ENCODE measurements at regions not wholly inside any gene's neighbourhood (a gene's known extent, or its start where the extent isn't known, plus 50 kb on each side); places are given as distances from the start of the nearest gene placed in this dataset.

DNA sequence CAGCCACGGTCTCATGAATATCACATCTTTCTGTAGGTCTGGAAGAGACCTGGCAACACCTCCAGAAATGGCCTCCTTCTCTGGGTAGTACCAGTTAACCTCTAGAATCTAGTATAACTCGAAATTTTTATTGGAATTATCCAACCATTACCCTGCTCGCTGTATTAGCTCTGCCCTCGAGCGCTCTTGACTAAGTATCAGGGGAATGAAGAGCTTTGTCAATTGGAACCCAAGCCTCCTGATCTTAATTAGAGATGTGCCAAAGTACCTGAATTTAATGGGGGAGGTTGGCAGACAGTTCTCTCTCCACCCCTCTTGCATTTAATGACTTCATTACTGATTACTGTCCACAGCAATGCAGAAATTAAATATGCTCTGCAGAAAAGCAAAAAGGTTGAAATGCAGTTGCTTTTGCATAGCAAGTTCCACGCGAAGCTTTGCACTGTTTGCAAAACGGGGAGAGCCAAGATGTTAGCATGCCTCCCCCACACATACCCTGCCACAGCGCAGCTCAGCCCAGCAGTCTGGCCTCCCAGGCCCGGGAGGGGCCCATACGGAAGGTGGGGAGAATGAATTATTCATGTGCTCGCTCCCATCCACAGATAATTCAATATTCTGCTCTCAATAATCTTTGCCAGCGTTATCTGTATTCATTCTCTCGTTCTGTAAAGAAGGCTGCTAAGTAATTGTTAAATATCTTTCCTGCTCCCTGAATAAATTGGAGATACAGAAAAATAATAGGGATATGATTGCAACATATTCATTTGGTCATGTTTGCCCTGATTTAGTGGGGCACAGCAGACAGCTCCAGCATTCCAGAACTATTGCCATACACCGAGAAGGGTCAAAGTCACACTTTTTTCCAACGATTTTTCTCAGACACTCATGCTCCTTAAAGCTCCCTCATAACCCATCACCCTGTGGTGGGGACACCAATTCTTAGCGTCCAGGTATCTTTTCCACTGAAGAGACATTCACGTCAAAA is 305.8 kb downstream of the CDH26 start:
- ChIA-PET POLR2A (no interaction called here), CTCF (interaction anchor here (0.6 to 5.5 kb wide), 14 partner anchors 8 to 959 kb away, joined by 3 to 49 read pairs (median 5); no protein-coding TSS in a partner anchor)
- H3K27me3 ChIP-seq (ENCODE audit: control insufficient read depth, insufficient read depth, low read length) = peaks cover 1% of the 10 kb centered on the region; the same call in 1 of the 2 replicates
- H3K36me3 ChIP-seq (ENCODE audit: control insufficient read depth, insufficient read depth, low read length) = no peaks in the 10 kb centered on the region
- TF ChIP-seq, protein P1, sequence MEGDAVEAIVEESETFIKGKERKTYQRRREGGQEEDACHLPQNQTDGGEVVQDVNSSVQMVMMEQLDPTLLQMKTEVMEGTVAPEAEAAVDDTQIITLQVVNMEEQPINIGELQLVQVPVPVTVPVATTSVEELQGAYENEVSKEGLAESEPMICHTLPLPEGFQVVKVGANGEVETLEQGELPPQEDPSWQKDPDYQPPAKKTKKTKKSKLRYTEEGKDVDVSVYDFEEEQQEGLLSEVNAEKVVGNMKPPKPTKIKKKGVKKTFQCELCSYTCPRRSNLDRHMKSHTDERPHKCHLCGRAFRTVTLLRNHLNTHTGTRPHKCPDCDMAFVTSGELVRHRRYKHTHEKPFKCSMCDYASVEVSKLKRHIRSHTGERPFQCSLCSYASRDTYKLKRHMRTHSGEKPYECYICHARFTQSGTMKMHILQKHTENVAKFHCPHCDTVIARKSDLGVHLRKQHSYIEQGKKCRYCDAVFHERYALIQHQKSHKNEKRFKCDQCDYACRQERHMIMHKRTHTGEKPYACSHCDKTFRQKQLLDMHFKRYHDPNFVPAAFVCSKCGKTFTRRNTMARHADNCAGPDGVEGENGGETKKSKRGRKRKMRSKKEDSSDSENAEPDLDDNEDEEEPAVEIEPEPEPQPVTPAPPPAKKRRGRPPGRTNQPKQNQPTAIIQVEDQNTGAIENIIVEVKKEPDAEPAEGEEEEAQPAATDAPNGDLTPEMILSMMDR (IDR thresholded peaks at IDR 0.05; ENCODE audit: insufficient read depth, low read depth, low read length) = no peak
- H3K4me3 ChIP-seq (ENCODE audit: low read depth, low read length) = no peak overlapping the region
- DNase-seq (ENCODE audit: low read depth) = no peak

DNA sequence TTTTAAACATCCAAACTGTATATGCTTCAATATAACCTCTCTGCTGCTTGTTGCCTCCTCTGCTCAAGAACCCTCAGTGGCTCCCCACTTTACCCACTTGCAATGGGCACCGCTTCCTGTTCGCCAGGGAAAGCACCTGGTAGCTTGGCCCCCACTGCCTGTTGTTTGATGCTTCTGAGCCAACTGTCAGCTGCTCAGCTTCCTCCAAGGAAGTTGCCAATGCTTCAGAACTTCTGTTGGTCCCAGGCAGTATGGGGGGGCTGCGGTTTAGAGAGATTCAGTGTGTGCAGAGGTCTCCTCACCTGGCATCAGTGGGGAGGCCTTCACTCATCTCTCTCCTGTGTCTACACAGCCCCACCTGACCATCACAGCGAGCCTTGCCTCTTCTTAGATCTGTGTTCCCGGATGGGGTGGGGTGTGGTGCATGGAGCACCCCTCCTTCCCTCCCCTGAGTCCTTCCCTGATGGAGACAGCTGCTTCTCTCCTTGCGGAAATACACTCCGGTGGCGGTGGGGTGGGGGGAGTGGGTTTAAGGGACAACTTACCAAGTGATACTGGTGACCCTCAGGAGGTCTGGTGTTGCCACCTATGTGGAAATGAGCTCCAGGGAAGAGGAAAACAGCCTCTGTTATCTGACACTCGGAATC is 308.1 kb downstream of the CDH26 start:
- H3K4me3 ChIP-seq (ENCODE audit: low read depth, low read length) = no peak overlapping the region
- TF ChIP-seq, protein P1 (IDR thresholded peaks at IDR 0.05; ENCODE audit: insufficient read depth, low read depth, low read length) = no peak
- ChIA-PET CTCF (interaction anchor here (0.6 to 5.5 kb wide), 4 partner anchors 13 to 1006 kb away, joined by 3 to 49 read pairs (median 14); no protein-coding TSS in a partner anchor), POLR2A (no interaction called here)
- DNase-seq (ENCODE audit: low read depth) = no peak
- no peaks in the 10 kb centered on the region for H3K36me3 ChIP-seq (ENCODE audit: control insufficient read depth, insufficient read depth, low read length)
- H3K27me3 ChIP-seq (ENCODE audit: control insufficient read depth, insufficient read depth, low read length) = peaks cover 4% of the 10 kb centered on the region; the same call in 1 of the 2 replicates

DNA sequence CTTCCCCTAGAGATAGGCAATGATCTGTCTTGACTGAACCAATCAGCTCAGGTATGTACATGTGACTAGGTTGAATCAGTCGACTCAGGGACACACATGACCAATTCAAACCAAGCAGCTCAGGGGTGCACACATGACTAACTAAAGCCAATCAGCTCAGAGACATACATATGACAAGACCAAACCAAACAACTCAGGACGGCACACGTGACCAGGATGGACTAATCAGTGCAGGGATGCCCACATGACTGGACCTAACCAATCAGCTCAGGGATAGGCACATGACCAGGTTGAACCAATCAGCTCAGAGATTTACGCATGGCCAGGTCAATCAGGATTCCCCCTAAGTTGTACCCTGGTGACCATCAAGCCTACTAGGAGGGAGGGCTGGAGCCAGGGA is 310.3 kb downstream of the CDH26 start:
- TF ChIP-seq, protein P1 (IDR thresholded peaks at IDR 0.05; ENCODE audit: insufficient read depth, low read depth, low read length) = no peak
- ChIA-PET POLR2A (no interaction called here), CTCF (interaction anchor here (0.8 to 1.5 kb wide), 4 partner anchors 9 to 278 kb away, joined by 3 to 5 read pairs (median 3); no protein-coding TSS in a partner anchor)
- no peaks in the 10 kb centered on the region for H3K36me3 ChIP-seq (ENCODE audit: control insufficient read depth, insufficient read depth, low read length)
- no peak overlapping the region for H3K4me3 ChIP-seq (ENCODE audit: low read depth, low read length)
- peaks cover 4% of the 10 kb centered on the region; the same call in 1 of the 2 replicates for H3K27me3 ChIP-seq (ENCODE audit: control insufficient read depth, insufficient read depth, low read length)
- no peak for DNase-seq (ENCODE audit: low read depth)

DNA sequence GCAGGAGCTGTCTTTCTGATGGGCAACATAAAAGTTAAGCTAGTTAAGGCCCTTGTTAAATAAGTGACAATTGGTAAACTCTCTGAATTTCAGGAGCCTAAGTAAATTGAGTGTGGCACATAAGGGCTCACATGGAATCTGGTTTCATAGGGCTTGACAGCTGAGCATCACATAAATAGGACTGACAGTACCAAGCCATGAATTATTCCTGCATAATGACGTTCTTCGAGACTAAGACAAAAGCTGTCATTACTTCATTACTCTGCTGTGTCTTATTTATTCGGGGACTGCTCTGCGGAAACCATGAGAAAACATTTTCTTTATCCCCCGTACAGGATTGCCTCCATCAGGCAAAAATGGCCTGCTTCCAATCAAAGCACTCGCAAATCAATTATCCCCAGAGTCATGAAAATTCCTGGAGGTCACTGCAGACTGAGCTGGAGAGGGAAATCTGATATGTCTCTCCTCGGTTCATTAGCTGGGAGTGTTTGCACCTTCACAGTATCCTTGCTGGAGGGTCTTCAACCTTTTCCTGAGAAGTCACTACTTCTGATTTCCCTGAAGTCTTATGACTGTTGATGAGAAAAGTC is 311.4 kb downstream of the CDH26 start:
- CTCF ChIA-PET = interaction anchor here (1.5 kb wide), 1 partner anchor 10 kb away, joined by 5 read pairs; no protein-coding TSS in a partner anchor
- Histone ChIP-seq H3K27me3 (ENCODE audit: control insufficient read depth, insufficient read depth, low read length) (peaks cover 2% of the 10 kb centered on the region; the same call in 1 of the 2 replicates), H3K4me3 (ENCODE audit: low read depth, low read length) (no peak overlapping the region), H3K36me3 (ENCODE audit: control insufficient read depth, insufficient read depth, low read length) (no peaks in the 10 kb centered on the region)
- POLR2A ChIA-PET = no interaction called here
- DNase-seq (ENCODE audit: low read depth) = no peak
- TF ChIP-seq, protein P1 (IDR thresholded peaks at IDR 0.05; ENCODE audit: insufficient read depth, low read depth, low read length) = no peak
